DOHH2 (cell line): ENCODE measurements at regions not wholly inside any gene's neighbourhood (a gene's known extent, or its start where the extent isn't known, plus 50 kb on each side); places are given as distances from the start of the nearest gene placed in this dataset.

Experiments
- H3F3A ChIP-seq: fragments of 200-600 bp; sonication (generic), shearing (Covaris generic); 2 replicates; pipeline ENCODE4 v1.6.0; 2016; ENCODE audit warnings: antibody characterized with exemption, mild to moderate bottlenecking; ENCODE audit not compliant: control insufficient read depth, insufficient read depth
- H3K27ac ChIP-seq: fragments of 200-600 bp; sonication (generic); 2 replicates; pipeline ENCODE4 v1.5.1; 2014; ENCODE audit warnings: low read depth, mild to moderate bottlenecking, low read length, moderate library complexity
- H3K27me3 ChIP-seq: fragments of 200-600 bp; sonication (generic); 2 replicates; pipeline ENCODE4 v1.6.1; 2014; ENCODE audit warnings: mild to moderate bottlenecking, low read length, mixed read lengths; ENCODE audit not compliant: control insufficient read depth
- H3K36me3 ChIP-seq: fragments of 200-600 bp; sonication (generic); 2 replicates; pipeline ENCODE4 v1.6.1; 2014; ENCODE audit warnings: mild to moderate bottlenecking, low read length, moderate library complexity, mixed read lengths; ENCODE audit not compliant: control insufficient read depth
- H3K4me1 ChIP-seq: fragments of 200-600 bp; sonication (generic); 2 replicates; pipeline ENCODE4 v1.6.1; 2014; ENCODE audit warnings: mild to moderate bottlenecking, low read length, mixed read lengths; ENCODE audit not compliant: control insufficient read depth
- H3K4me2 ChIP-seq: fragments of 200-600 bp; sonication (generic); 2 replicates; pipeline ENCODE4 v1.6.0; 2014; ENCODE audit warnings: mild to moderate bottlenecking, low read length, moderate library complexity
- H3K4me3 ChIP-seq: fragments of 200-600 bp; sonication (generic); 2 replicates; pipeline ENCODE4 v1.5.1; 2014; ENCODE audit warnings: mild to moderate bottlenecking, low read length, mixed read lengths
- H3K79me2 ChIP-seq: fragments of 200-600 bp; sonication (generic); 2 replicates; pipeline ENCODE4 v1.6.1; 2014; ENCODE audit warnings: mild to moderate bottlenecking, low read length, mixed read lengths; ENCODE audit not compliant: control insufficient read depth
- H3K9me2 ChIP-seq: fragments of 200-600 bp; sonication (generic); replicated peaks from 2 replicates; pipeline ENCODE4 v1.6.1; 2014; ENCODE audit warnings: mild to moderate bottlenecking, low read length, mixed read lengths; ENCODE audit not compliant: control insufficient read depth
- H3K9me3 ChIP-seq: fragments of 200-600 bp; sonication (generic); 2 replicates; pipeline ENCODE4 v1.6.1; 2014; ENCODE audit warnings: antibody characterized with exemption, low read length, mixed read lengths; ENCODE audit not compliant: control insufficient read depth, insufficient read depth
- H4K20me1 ChIP-seq: fragments of 200-600 bp; sonication (generic); 2 replicates; pipeline ENCODE4 v1.6.0; 2014; ENCODE audit warnings: low read depth, mild to moderate bottlenecking, antibody characterized with exemption, low read length, moderate library complexity; ENCODE audit not compliant: control insufficient read depth, insufficient read depth
- CTCF ChIP-seq: fragments of 200-600 bp; sonication (generic); IDR thresholded peaks from one replicate; pipeline ENCODE4 v1.5.1; 2014; ENCODE audit warnings: antibody characterized with exemption, mild to moderate bottlenecking, low read depth, low read length; ENCODE audit not compliant: poor library complexity, severe bottlenecking
- EZH2phosphoT487 ChIP-seq: fragments of 200-600 bp; sonication (generic); IDR thresholded peaks from 2 replicates; pipeline ENCODE4 v1.6.1; 2017; ENCODE audit warnings: borderline replicate concordance, mild to moderate bottlenecking, antibody characterized with exemption, low read length, moderate library complexity, mixed read lengths

GRCh38 chr4:85257817-85258370, 217.1 kb upstream of the ARHGAP24 start:
- H3K9me2 ChIP-seq: no peaks in the 10 kb centered on the region
- no peak for TF ChIP-seq CTCF
- TF ChIP-seq EZH2phosphoT487: no peak
- H3K4me2 ChIP-seq: no peak overlapping the region
- H3K9me3 ChIP-seq: no peaks in the 10 kb centered on the region
- H3K4me3 ChIP-seq: no peak overlapping the region
- no peaks in the 10 kb centered on the region for H3K27me3 ChIP-seq
- H3K79me2 ChIP-seq: no peaks in the 10 kb centered on the region
- H3K36me3 ChIP-seq: no peaks in the 10 kb centered on the region
- no peak overlapping the region for H3K27ac ChIP-seq
- no peaks in the 10 kb centered on the region for H3F3A ChIP-seq
- H4K20me1 ChIP-seq: no peaks in the 10 kb centered on the region
- no peaks in the 10 kb centered on the region for H3K4me1 ChIP-seq

GRCh38 chr4:85260064-85260463, 214.9 kb upstream of the ARHGAP24 start:
- H3K9me2 ChIP-seq: no peaks in the 10 kb centered on the region
- TF ChIP-seq EZH2phosphoT487 (no peak), CTCF (no peak)
- no peak overlapping the region for H3K4me2 ChIP-seq

GRCh38 chr4:85265234-85265633, 209.7 kb upstream of the ARHGAP24 start:
- H3K79me2 ChIP-seq: no peaks in the 10 kb centered on the region
- no peaks in the 10 kb centered on the region for H4K20me1 ChIP-seq
- H3K36me3 ChIP-seq: no peaks in the 10 kb centered on the region
- no peaks in the 10 kb centered on the region for H3K4me1 ChIP-seq
- H3K4me2 ChIP-seq: no peak overlapping the region
- TF ChIP-seq CTCF (no peak), EZH2phosphoT487 (no peak)
- no peak overlapping the region for H3K27ac ChIP-seq
- H3K4me3 ChIP-seq: no peak overlapping the region
- H3K9me2 ChIP-seq: no peaks in the 10 kb centered on the region
- H3K9me3 ChIP-seq: no peaks in the 10 kb centered on the region
- H3F3A ChIP-seq: no peaks in the 10 kb centered on the region
- 0 out of 2 replicates have a peak, but pooled peaks cover 4% of the 10 kb centered on the region for H3K27me3 ChIP-seq

More at GRCh38 chr4:85260064-85260463, 214.9 kb upstream of the ARHGAP24 start:
- Histone ChIP-seq H4K20me1 (no peaks in the 10 kb centered on the region), H3K36me3 (no peaks in the 10 kb centered on the region), H3K27ac (no peak overlapping the region), H3K9me3 (no peaks in the 10 kb centered on the region), H3K4me1 (no peaks in the 10 kb centered on the region), H3K4me3 (no peak overlapping the region), H3K27me3 (0 out of 2 replicates have a peak, but pooled peaks cover 2% of the 10 kb centered on the region), H3F3A (no peaks in the 10 kb centered on the region), H3K79me2 (no peaks in the 10 kb centered on the region)
